ENCODE measurements at regions not wholly inside any gene's neighbourhood (a gene's known extent, or its start where the extent isn't known, plus 50 kb on each side); places are given as distances from the start of the nearest gene placed in this dataset.

DNA sequence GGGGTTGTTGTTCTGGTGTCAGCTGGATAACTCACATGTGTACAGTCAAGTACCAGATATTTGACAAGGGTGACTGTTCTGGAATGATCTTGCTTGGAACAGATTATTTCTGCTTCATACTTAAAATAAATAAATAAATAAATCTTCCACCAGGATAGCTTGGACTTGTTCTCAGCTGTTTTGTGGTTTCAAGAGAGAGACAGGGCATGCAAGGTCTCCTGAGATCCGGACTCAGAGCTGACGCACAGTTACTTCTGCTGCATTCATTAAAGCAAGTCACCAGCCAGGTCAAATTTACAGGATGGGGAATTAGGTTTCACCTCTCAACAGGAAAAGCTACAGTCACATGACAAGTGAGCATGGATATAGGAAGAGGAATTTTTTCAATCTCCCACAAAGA is 285.0 kb upstream of the SPTLC3 start:
- no peak overlapping the region for H3K27ac ChIP-seq
- no peaks in the 10 kb centered on the region for H3K9me3 ChIP-seq
- no peak overlapping the region for H3K4me3 ChIP-seq
- 86 to 94% (median 91%) methylated on average over 2 of the region's 2 CpGs for WGBS, 3 donors
- H3K4me1 ChIP-seq (ENCODE audit: insufficient read depth), result no peaks in the 10 kb centered on the region
- TF ChIP-seq, protein P1, sequence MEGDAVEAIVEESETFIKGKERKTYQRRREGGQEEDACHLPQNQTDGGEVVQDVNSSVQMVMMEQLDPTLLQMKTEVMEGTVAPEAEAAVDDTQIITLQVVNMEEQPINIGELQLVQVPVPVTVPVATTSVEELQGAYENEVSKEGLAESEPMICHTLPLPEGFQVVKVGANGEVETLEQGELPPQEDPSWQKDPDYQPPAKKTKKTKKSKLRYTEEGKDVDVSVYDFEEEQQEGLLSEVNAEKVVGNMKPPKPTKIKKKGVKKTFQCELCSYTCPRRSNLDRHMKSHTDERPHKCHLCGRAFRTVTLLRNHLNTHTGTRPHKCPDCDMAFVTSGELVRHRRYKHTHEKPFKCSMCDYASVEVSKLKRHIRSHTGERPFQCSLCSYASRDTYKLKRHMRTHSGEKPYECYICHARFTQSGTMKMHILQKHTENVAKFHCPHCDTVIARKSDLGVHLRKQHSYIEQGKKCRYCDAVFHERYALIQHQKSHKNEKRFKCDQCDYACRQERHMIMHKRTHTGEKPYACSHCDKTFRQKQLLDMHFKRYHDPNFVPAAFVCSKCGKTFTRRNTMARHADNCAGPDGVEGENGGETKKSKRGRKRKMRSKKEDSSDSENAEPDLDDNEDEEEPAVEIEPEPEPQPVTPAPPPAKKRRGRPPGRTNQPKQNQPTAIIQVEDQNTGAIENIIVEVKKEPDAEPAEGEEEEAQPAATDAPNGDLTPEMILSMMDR (IDR thresholded peaks at IDR 0.05), result no peak
- no peak for TF ChIP-seq POLR2A (IDR thresholded peaks at IDR 0.05)
- no peak for TF ChIP-seq EP300 (IDR thresholded peaks at IDR 0.05)
- no peaks in the 10 kb centered on the region for H3K36me3 ChIP-seq
- intact Hi-C loops (cut with DNase I), result no loop called here
- no peaks in the 10 kb centered on the region for H3K27me3 ChIP-seq
- no peak for DNase-seq

DNA sequence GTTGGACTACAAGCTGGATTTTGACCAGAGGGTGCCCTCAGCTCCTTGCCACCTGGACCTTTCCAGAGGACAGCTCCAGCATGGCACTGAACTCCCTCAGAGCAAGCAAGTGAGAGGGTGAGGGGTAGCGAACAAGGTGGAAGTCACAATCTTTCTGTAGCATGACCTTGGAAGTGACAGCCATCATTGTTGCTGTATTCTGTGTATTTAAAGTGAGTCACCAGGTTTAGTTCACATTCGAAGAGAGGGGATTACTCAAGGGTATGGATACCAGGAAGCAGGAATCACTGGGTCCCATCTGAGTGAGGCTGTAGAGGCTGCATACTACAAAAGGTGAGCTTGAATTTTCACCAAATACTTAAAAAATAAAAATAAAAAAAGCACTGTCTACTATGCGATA is 280.0 kb upstream of the SPTLC3 start:
- WGBS, 3 donors, result 90 to 92% (median 91%) methylated on average over 3 of the region's 3 CpGs
- intact Hi-C loops (cut with DNase I), result no loop called here

GRCh38 chr20:12729326-12729725 is 279.4 kb upstream of the SPTLC3 start:
- intact Hi-C loops (cut with DNase I), result no loop called here
- Histone ChIP-seq H3K9me3 (no peaks in the 10 kb centered on the region), H3K4me3 (no peak overlapping the region), H3K27me3 (no peaks in the 10 kb centered on the region), H3K4me1 (ENCODE audit: insufficient read depth) (no peaks in the 10 kb centered on the region), H3K27ac (no peak overlapping the region), H3K36me3 (no peaks in the 10 kb centered on the region)
- TF ChIP-seq, protein P1 (IDR thresholded peaks at IDR 0.05), result no peak
- no peak for DNase-seq

More for the DNA sequence above, 280.0 kb upstream of the SPTLC3 start:
- H3K36me3 ChIP-seq, result no peaks in the 10 kb centered on the region
- H3K27ac ChIP-seq, result no peak overlapping the region
- TF ChIP-seq, protein P1 (IDR thresholded peaks at IDR 0.05), result no peak
- TF ChIP-seq EP300 (IDR thresholded peaks at IDR 0.05) (no peak), POLR2A (IDR thresholded peaks at IDR 0.05) (no peak)
- H3K4me3 ChIP-seq, result no peak overlapping the region
- H3K9me3 ChIP-seq, result no peaks in the 10 kb centered on the region
- H3K27me3 ChIP-seq, result no peaks in the 10 kb centered on the region
- H3K4me1 ChIP-seq (ENCODE audit: insufficient read depth), result no peaks in the 10 kb centered on the region
- no peak for DNase-seq

DNA sequence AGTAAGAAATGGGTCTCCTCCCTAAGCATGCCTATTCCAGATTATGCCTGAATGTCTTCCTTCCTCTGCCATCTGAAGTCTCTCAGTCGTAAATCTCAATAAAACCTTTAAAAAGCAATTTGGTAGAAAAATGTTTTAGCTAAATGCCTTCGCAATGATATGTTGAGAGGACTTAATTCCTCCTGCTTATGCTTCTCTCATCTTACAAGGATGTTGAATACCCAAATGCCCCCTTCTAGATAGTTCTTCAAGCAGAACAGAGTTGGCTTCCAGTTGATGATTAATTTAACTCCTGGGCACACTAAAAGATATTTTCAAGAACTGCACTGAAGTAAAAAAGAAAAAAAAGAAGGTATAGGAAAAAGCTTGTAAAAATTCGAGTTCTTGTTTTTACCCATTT is 275.0 kb upstream of the SPTLC3 start:
- Histone ChIP-seq H3K4me1 (ENCODE audit: insufficient read depth) (no peaks in the 10 kb centered on the region), H3K4me3 (no peak overlapping the region), H3K9me3 (no peaks in the 10 kb centered on the region), H3K27me3 (no peaks in the 10 kb centered on the region), H3K27ac (no peak overlapping the region), H3K36me3 (no peaks in the 10 kb centered on the region)
- TF ChIP-seq POLR2A (IDR thresholded peaks at IDR 0.05) (no peak), EP300 (IDR thresholded peaks at IDR 0.05) (no peak)
- TF ChIP-seq, protein P1 (IDR thresholded peaks at IDR 0.05), result no peak
- intact Hi-C loops (cut with DNase I), result no loop called here
- WGBS, 3 donors, result 62 to 74% (median 69%) methylated on average over 3 of the region's 3 CpGs
- DNase-seq, result no peak

DNA sequence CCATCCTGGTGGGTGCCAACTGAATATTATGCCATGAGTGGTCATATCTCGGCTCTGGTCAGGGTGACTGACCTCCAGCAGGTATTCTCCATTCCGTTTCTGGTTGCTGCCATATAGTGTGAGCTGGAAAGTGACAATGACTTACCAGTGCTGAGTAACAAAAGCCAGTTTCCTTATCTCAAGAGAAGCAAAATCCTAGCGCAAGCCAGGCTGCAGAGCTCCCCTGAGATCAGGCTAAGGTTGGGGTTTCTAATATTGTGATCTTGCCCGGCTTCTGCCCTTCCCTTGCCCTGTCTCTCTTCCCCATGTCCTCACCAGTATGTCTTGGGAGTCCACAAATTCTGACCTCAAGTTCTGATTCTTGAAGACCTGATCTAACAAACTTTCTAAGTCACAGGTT is 271.3 kb upstream of the SPTLC3 start:
- intact Hi-C loops (cut with DNase I), result no loop called here
- DNase-seq, result no peak
- TF ChIP-seq POLR2A (IDR thresholded peaks at IDR 0.05) (no peak), EP300 (IDR thresholded peaks at IDR 0.05) (no peak)
- TF ChIP-seq, protein P1 (IDR thresholded peaks at IDR 0.05), result no peak
- no peaks in the 10 kb centered on the region for H3K27me3 ChIP-seq
- H3K27ac ChIP-seq, result no peak overlapping the region
- WGBS, 3 donors, result 85 to 94% (median 87%) methylated on average over 4 of the region's 4 CpGs
- no peaks in the 10 kb centered on the region for H3K36me3 ChIP-seq
- no peaks in the 10 kb centered on the region for H3K9me3 ChIP-seq
- H3K4me3 ChIP-seq, result no peak overlapping the region
- H3K4me1 ChIP-seq (ENCODE audit: insufficient read depth), result no peaks in the 10 kb centered on the region
